HUES64 (cell line): ENCODE measurements at regions not wholly inside any gene's neighbourhood (a gene's known extent, or its start where the extent isn't known, plus 50 kb on each side); places are given as distances from the start of the nearest gene placed in this dataset.
"Not testable (repeated sequence)": the region's sequence is repeated elsewhere in the genome, so short reads cannot be mapped to it uniquely, and the experiment has no call there.

Experiments used
- H3K27ac ChIP-seq: 2 replicates; pipeline ENCODE4 v1.7.0; 2013; ENCODE audit warnings: low read depth, low read length, inconsistent platforms
- H3K27me3 ChIP-seq: 2 replicates; pipeline ENCODE4 v1.6.1; 2013; ENCODE audit warnings: mild to moderate bottlenecking, low read length; ENCODE audit not compliant: insufficient read depth
- H3K36me3 ChIP-seq: 2 replicates; pipeline ENCODE4 v1.6.1; 2013; ENCODE audit warnings: mild to moderate bottlenecking, low read length; ENCODE audit not compliant: insufficient read depth
- H3K4me1 ChIP-seq: 2 replicates; pipeline ENCODE4 v1.6.1; 2013; ENCODE audit warnings: mild to moderate bottlenecking, low read length, moderate library complexity; ENCODE audit not compliant: insufficient read depth
- H3K4me3 ChIP-seq: 2 replicates; pipeline ENCODE4 v1.5.1; 2013; ENCODE audit warnings: mild to moderate bottlenecking, low read length, moderate library complexity
- H3K9ac ChIP-seq: 2 replicates; pipeline ENCODE4 v1.6.1; 2013; ENCODE audit warnings: mild to moderate bottlenecking, low read depth, low read length
- H3K9me3 ChIP-seq: 2 replicates; pipeline ENCODE4 v1.6.1; 2013; ENCODE audit warnings: low read depth, low read length; ENCODE audit not compliant: insufficient read depth
- WGBS: fragments of 150-250, 120-280 bp; methylation state at CpG from one replicate; pipeline ENCODE4 v1.1.7; 2013; ENCODE audit warnings: missing lambda C conversion rate; 5-methylcytosine and 5-hydroxymethylcytosine counted together

- Histone ChIP-seq H3K27ac (no peak overlapping the region), H3K9me3 (no peaks in the 10 kb centered on the region), H3K27me3 (no peaks in the 10 kb centered on the region; the same call in 1 of the 2 replicates), H3K4me1 (no peaks in the 10 kb centered on the region), H3K36me3 (no peaks in the 10 kb centered on the region), H3K9ac (no peak overlapping the region), H3K4me3 (no peak overlapping the region)
- WGBS: 89% methylated on average over 4 of the region's 4 CpGs
These were observed 1532.7 kb downstream of the HACE1 start for GRCh38 chr6:103326760-103327757.

GRCh38 chr6:103313432-103313831 lies 1546.3 kb downstream of the HACE1 start:
- Histone ChIP-seq H3K4me1 (no peaks in the 10 kb centered on the region), H3K9ac (no peak overlapping the region)

GRCh38 chr6:103294376-103294775 lies 1565.3 kb downstream of the HACE1 start:
- not testable (repeated sequence) for H3K4me1 ChIP-seq, H3K27ac ChIP-seq
- WGBS: 97% methylated on average over 28 of the region's 35 CpGs

More at GRCh38 chr6:103313432-103313831, 1546.3 kb downstream of the HACE1 start:
- no peaks in the 10 kb centered on the region for H3K36me3 ChIP-seq
- H3K27ac ChIP-seq: no peak overlapping the region
- peaks cover 12% of the 10 kb centered on the region; the same call in 1 of the 2 replicates for H3K9me3 ChIP-seq
- no peak overlapping the region for H3K4me3 ChIP-seq
- no peaks in the 10 kb centered on the region for H3K27me3 ChIP-seq

GRCh38 chr6:103284835-103285234 lies 1574.9 kb downstream of the HACE1 start:
- Histone ChIP-seq H3K4me1 (no peaks in the 10 kb centered on the region), H3K9ac (no peak overlapping the region)
- WGBS: 44% methylated on average over 1 of the region's 2 CpGs

More at GRCh38 chr6:103294376-103294775, 1565.3 kb downstream of the HACE1 start:
- H3K9ac ChIP-seq, H3K9me3 ChIP-seq, H3K4me3 ChIP-seq, H3K27me3 ChIP-seq, H3K36me3 ChIP-seq: not testable (repeated sequence)

GRCh38 chr6:103280417-103280816 lies 1579.3 kb downstream of the HACE1 start:
- H3K9ac ChIP-seq: no peak overlapping the region
- H3K27me3 ChIP-seq: no peaks in the 10 kb centered on the region
- no peaks in the 10 kb centered on the region for H3K36me3 ChIP-seq
- 100% methylated on average over 2 of the region's 2 CpGs for WGBS
- H3K27ac ChIP-seq: no peak overlapping the region
- no peaks in the 10 kb centered on the region for H3K4me1 ChIP-seq
- peaks cover 29% of the 10 kb centered on the region for H3K9me3 ChIP-seq
- no peak overlapping the region for H3K4me3 ChIP-seq

More at GRCh38 chr6:103284835-103285234, 1574.9 kb downstream of the HACE1 start:
- Histone ChIP-seq H3K27ac (no peak overlapping the region), H3K9me3 (peaks cover 23% of the 10 kb centered on the region), H3K27me3 (no peaks in the 10 kb centered on the region), H3K36me3 (no peaks in the 10 kb centered on the region), H3K4me3 (no peak overlapping the region)

GRCh38 chr6:103277936-103278335 lies 1581.8 kb downstream of the HACE1 start:
- Histone ChIP-seq H3K36me3 (no peaks in the 10 kb centered on the region), H3K9ac (no peak overlapping the region), H3K27me3 (no peaks in the 10 kb centered on the region), H3K4me1 (no peaks in the 10 kb centered on the region), H3K4me3 (no peak overlapping the region), H3K9me3 (peaks cover 26% of the 10 kb centered on the region), H3K27ac (no peak overlapping the region)
- WGBS: 96% methylated on average over 1 of the region's 1 CpG

GRCh38 chr6:103273048-103273447 lies 1586.7 kb downstream of the HACE1 start:
- Histone ChIP-seq H3K27me3 (no peaks in the 10 kb centered on the region), H3K4me3 (no peak overlapping the region), H3K36me3 (no peaks in the 10 kb centered on the region), H3K4me1 (no peaks in the 10 kb centered on the region), H3K9ac (no peak overlapping the region), H3K9me3 (no peaks in the 10 kb centered on the region; the same call in 1 of the 2 replicates), H3K27ac (no peak overlapping the region)
- no CpG with 5 or more reads among the region's 1 CpG for WGBS

- Histone ChIP-seq H3K9me3 (no peaks in the 10 kb centered on the region), H3K4me3 (no peak overlapping the region), H3K4me1 (no peaks in the 10 kb centered on the region), H3K9ac (no peak overlapping the region), H3K27me3 (no peaks in the 10 kb centered on the region), H3K36me3 (no peaks in the 10 kb centered on the region), H3K27ac (no peak overlapping the region)
- no CpG with 5 or more reads among the region's 2 CpGs for WGBS
These were observed 1590.1 kb downstream of the HACE1 start for GRCh38 chr6:103269581-103269980.

- no peak overlapping the region for H3K9ac ChIP-seq
- H3K4me1 ChIP-seq: no peaks in the 10 kb centered on the region
These were observed 1591.4 kb downstream of the HACE1 start for GRCh38 chr6:103268335-103268734.

GRCh38 chr6:103264020-103264419 lies 1595.7 kb downstream of the HACE1 start:
- Histone ChIP-seq H3K4me3 (no peak overlapping the region), H3K9me3 (no peaks in the 10 kb centered on the region), H3K9ac (no peak overlapping the region), H3K4me1 (no peaks in the 10 kb centered on the region), H3K27me3 (no peaks in the 10 kb centered on the region), H3K36me3 (no peaks in the 10 kb centered on the region), H3K27ac (no peak overlapping the region)
- WGBS: 97% methylated on average over 9 of the region's 9 CpGs

More at GRCh38 chr6:103268335-103268734, 1591.4 kb downstream of the HACE1 start:
- Histone ChIP-seq H3K27me3 (no peaks in the 10 kb centered on the region), H3K36me3 (no peaks in the 10 kb centered on the region), H3K4me3 (no peak overlapping the region), H3K9me3 (no peaks in the 10 kb centered on the region), H3K27ac (no peak overlapping the region)
- WGBS: 81% methylated on average over 1 of the region's 2 CpGs

- H3K27ac ChIP-seq: no peak overlapping the region
- no peak overlapping the region for H3K9ac ChIP-seq
- no peak overlapping the region for H3K4me3 ChIP-seq
- H3K27me3 ChIP-seq: no peaks in the 10 kb centered on the region
- no peaks in the 10 kb centered on the region for H3K9me3 ChIP-seq
- H3K4me1 ChIP-seq: no peaks in the 10 kb centered on the region
- no peaks in the 10 kb centered on the region for H3K36me3 ChIP-seq
- WGBS: 99% methylated on average over 2 of the region's 2 CpGs
These were observed 1604.6 kb downstream of the HACE1 start for GRCh38 chr6:103255132-103255531.
